GM21717 (cell line): ENCODE measurements at regions not wholly inside any gene's neighbourhood (a gene's known extent, or its start where the extent isn't known, plus 50 kb on each side); places are given as distances from the start of the nearest gene placed in this dataset.
"Not testable (repeated sequence)": the region's sequence is repeated elsewhere in the genome, so short reads cannot be mapped to it uniquely, and the experiment has no call there.

ENCODE experiments used
- ATAC-seq: cut with Tn5 transposase; IDR thresholded peaks from one replicate; pipeline ENCODE4 v1.9.1; 2021; ENCODE audit warnings: mild to moderate bottlenecking, moderate library complexity; ENCODE audit not compliant: unreplicated experiment

DNA sequence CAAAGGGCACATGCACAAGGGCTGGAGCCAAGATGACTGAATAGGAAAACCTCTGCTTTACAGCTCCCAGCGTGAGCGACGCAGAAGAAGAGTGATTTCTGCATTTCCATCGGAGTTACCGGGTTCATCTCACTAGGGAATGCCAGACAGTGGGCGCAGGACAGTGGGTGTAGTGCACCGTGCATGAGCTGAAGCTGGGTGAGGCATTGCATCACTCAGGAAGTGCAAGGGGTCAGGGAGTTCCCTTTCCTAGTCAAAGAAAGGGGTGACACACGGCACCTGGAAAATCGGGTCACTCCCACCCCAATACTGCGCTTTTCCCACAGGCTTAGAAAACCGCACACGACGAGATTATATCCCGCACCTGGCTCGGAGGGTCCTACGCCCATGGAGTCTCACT, 64.5 kb upstream of the HTR1E start:
- not testable (repeated sequence) for ATAC-seq

DNA sequence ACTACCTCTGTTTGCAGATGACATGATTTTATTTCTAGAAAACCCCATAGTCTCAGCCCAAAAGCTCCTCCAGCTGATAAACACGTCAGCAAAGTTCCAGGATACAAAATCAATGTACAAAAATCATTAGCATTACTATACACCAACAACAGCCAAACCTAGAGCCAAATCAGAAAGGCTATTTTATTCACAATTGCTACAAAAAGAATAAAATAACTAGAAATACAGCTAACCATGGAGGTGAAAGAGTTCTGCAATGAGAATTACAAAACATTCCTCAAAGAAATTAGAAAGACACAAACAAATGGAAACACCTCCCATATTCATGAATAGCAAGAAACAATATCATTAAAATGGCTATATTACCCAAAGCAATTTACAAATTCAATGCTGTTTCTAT, 65.6 kb upstream of the HTR1E start:
- no peak for ATAC-seq

DNA sequence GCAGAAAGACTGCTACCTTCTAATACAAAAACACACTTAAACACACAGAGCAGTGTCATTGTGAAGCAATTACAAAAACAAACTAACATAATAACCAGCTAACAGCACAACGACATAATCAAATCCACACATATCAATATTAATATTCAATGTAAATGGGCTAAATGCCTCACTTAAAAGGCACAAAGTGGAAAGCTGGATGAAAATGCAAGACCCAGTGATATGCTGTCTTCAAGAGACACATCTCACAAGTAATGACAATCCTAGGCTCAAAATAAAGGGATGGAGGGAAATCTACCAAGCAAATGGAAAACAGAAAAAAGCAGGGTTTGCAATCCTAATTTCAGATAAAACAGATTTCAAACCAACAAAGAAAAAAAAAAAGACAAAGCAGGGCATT, 67.8 kb upstream of the HTR1E start:
- no peak for ATAC-seq

- ATAC-seq: no peak
These were observed 77.8 kb upstream of the HTR1E start for GRCh38 chr6:86859513-86859912.

- no peak for ATAC-seq
These were observed 78.4 kb upstream of the HTR1E start for GRCh38 chr6:86858970-86859369.

DNA sequence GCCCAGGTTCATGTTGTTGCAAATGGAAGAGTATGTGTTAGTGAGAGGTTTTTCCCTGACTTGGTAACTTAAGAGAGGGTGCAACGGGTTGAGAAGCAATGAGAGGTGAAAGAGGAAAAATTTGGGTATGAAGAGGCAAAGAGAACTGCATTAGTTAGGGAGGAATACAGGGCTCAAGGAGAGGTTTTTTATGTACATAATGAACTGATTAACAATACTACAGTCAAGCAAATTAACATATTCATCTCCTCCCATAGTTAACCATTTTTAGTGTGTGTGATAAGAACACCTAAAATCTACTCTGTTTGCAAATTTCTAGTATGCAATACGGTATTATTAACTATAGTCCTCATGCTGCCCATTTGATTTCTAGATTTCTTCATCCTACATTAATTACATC, 79.5 kb upstream of the HTR1E start:
- ATAC-seq: no peak

- peak; percentile 64 for ATAC-seq
These were observed 80.3 kb upstream of the HTR1E start for GRCh38 chr6:86856937-86857563.

DNA sequence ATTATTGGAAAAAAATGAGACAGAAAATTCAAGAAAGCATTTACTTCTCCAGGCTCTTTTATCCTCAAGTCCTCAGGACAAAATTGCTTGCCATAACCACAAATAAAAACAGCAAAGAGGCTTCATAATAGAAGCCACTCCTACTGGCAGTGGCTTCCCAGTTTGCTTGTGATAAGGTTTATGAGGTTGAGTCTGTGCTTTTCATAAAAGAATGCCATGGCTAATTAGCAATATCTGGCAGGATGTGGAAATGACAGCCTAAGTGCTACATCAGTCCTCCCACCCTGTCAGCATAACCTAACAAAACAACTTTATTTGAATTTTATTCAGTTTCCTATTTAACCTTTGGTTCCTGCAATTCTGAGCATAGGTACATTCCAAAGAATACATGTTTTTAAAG, 80.9 kb upstream of the HTR1E start:
- no peak for ATAC-seq

DNA sequence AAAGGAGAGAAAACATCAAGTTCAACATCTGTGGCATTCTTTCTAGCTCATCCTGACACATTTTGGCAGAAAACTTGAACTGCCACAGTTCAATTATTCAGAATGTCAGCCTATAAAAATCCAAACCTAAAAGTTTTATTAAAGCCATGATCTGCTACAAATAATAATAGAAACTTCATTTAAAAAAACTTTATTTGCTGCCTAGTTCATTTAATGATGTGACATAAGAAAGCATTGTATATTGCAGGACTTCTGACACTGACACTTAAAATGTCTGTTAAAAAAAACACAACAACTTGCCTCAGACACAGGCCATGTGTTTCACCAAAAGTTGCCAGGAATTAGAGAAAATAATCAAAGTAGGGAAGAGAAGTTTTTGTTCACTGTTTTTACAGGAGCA, 88.3 kb upstream of the HTR1E start:
- ATAC-seq: no peak

GRCh38 chr6:86832686-86833085, 104.6 kb upstream of the HTR1E start:
- no peak for ATAC-seq

- no peak for ATAC-seq
These were observed 111.9 kb upstream of the HTR1E start for GRCh38 chr6:86825436-86825835.

- no peak for ATAC-seq
These were observed 114.6 kb upstream of the HTR1E start for GRCh38 chr6:86822747-86823146.

GRCh38 chr6:86820750-86821149, 116.6 kb upstream of the HTR1E start:
- no peak for ATAC-seq

DNA sequence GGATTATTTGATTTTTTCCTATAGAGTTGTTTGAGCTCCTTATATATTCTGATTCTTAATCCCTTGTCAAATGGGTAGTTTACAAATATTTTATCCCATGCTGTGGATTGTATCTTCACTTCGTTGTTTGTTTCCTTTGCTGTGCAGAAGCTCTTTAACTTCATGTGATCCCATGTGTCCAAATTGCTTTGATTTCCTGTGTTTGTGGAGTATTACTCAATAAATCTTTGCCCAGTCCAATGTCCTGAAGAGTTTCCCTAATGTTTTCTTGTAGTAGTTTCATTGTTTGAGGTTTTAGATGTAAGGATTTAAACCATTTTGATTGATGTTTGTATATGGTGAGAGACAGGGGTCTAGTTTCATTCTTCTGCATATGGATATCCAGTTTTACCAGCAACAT, 143.7 kb upstream of the HTR1E start:
- ATAC-seq: no peak

DNA sequence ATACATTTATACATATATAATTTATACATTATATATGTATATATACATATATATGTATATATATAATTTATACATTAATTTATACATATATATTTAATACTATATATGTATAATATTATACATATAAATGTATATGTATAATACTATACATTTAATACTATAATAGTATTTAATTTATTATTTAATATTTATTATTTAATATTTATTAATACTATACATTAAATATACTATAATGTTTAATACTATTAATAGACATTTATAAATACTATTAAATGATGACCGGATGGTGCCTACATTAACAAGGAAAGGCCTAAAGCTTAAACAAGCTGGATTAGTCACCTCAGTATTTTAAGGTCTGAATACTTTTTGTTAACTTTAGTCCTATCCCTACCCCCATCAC, 145.9 kb upstream of the HTR1E start:
- no peak for ATAC-seq

- ATAC-seq: no peak
These were observed 147.4 kb upstream of the HTR1E start for GRCh38 chr6:86789779-86790411.

- no peak for ATAC-seq
These were observed 155.0 kb upstream of the HTR1E start for GRCh38 chr6:86782328-86782727.

- ATAC-seq: no peak
These were observed 156.4 kb upstream of the HTR1E start for GRCh38 chr6:86780923-86781322.

DNA sequence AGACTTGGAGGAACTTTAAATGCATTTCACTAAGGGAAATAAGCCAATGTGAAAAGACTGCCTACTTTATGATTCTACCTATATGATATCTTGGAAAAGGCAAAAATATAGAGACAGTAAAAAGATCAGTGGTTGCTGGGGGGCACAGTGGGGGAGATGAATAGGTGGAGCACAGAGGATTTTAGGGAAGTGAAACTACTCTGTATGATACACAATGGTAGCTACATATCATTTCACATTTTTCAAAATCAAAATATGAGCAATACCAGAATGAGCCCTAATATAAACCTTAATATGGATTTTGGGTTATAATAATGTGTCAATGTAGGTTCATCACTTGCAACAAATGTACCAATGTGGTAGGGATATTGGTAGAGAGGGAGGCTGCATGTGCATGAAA, 161.4 kb upstream of the HTR1E start:
- ATAC-seq: no peak

GRCh38 chr6:86765211-86765610, 172.1 kb upstream of the HTR1E start:
- ATAC-seq: no peak

DNA sequence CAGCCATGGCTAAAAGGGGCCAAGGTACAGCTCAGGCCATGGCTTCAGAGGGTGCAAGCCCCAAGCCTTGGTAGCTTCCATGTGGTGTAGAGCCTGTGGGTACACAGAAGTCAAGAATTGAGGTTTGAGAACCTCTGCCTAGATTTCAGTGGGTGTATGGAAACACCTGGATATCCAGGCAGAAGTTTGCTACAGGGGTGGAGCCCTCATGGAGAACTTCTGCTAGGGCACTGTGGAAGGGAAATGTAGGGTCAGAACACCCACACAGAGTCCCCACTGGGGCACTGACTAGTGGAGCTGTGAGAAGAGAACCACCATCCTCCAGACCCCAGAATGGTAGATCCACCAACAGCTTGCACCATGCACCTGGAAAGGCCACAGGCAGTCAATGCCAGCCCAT, 177.4 kb upstream of the HTR1E start:
- ATAC-seq: not testable (repeated sequence)

DNA sequence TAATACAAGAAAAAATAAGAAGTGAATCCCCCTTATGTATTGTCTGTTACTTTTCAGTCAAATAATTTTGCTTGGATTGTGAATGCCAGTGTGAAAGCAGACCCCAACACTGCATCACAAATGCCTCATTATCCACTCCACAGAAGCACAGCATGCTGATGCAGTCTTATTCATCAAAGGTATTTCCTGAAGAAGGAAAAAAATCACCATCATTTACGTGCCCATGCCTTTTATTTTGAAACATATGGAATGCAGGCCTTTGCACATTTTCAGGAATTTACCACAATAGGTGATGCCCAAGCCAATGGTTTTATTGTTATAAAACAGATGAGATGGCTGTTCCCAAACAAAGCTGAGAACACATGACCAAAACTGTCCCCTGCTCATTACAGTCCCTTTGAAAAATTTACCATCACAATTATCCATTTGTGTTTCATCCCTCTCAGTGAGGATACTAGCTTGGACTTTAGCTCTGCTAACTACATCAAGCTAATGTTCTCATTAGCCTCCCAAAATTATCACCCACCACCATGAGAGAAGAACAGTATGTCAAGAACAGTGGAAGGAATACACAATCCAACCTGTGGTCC, 180.6 kb upstream of the HTR1E start:
- no peak for ATAC-seq

DNA sequence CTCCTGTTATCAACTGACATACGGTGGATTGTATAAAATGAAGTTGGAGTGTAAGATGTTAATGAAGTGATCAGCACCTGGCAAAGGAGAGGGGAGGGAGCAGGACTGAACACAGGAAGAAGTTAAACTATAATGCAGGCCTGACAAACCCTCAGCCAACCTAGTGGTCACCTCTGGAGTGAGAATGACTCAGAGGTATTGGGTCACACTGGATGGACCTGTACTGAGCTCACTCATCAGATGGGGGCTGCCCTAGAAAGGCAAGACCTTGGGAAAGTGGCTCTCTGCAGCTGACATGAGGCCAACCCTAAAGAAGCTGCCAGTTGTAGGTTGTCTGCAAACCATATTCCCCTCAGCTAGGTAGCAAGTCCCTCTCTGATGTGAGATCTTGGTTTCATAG, 193.3 kb upstream of the HTR1E start:
- ATAC-seq: no peak
